ENCODE measurements at regions not wholly inside any gene's neighbourhood (a gene's known extent, or its start where the extent isn't known, plus 50 kb on each side); places are given as distances from the start of the nearest gene placed in this dataset.

DNA sequence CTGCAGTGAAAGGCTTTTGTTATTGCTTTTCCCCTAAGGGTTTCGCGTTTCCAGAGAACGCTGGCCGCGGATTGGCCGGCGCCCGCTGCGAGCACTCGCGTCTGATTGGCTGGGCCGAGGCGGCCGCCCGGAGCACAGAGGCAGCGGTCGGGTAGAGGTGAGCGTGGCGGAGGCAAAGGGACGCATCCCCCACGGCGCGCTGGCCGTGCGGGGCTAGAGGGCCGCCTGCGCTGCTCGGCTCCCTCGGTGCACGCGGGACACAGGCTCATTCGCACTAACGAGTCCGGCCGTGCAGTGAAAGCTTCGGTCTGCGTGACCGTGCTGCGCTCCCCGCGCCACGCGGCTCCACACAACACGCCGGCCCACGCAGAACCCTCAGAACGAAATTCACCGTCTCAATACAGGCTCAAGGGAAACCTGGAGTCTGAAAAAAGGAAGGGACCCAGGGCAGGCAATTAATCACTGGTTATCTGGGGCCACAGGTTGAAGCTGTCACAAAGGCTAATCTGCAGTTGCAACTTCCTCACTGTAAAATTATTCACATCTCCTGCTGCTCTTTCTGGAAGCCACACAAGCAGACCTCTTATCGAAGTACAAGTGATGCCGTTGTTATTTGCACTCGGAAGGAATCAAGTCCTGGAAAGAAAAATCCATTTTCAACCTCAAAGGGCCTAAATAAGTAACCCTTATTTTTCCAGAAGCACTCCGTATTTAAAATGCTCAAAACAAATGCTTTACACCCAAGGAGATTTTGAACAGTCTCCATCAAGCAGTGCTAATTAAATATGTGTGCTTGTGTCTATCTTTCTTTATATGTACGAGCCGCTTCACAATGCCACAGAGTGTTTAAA lies 94.6 kb downstream of the ZNF608 start (continued):
- TF ChIP-seq CBX1 (IDR thresholded peaks at IDR 0.05; ENCODE audit: low read depth) (peak; percentile 42), SUZ12 (IDR thresholded peaks at IDR 0.05; ENCODE audit: low read depth, low read length) (no peak), ELF4 (CRISPR knock-in tag; IDR thresholded peaks at IDR 0.05; ENCODE audit: borderline replicate concordance) (0 out of 2 replicates have a peak, but pooled peaks have one; percentile 30), ZFP37 (CRISPR knock-in tag; IDR thresholded peaks at IDR 0.05; ENCODE audit: borderline replicate concordance) (no peak), TBL1XR1 (IDR thresholded peaks at IDR 0.05; ENCODE audit: borderline replicate concordance, low read length, partially characterized antibody) (no peak), ZNF605 (CRISPR knock-in tag; IDR thresholded peaks at IDR 0.05) (0 out of 2 replicates have a peak, but pooled peaks have one; percentile 44), ZFY (CRISPR knock-in tag; IDR thresholded peaks at IDR 0.05) (peak; percentile 37; the same call in 1 of the 2 replicates), TAF1 (CRISPR knock-in tag; IDR thresholded peaks at IDR 0.05) (peak; percentile 59; the same call in 1 of the 2 replicates), NRL (CRISPR knock-in tag; IDR thresholded peaks at IDR 0.05; ENCODE audit: borderline replicate concordance) (peak; percentile 64; the same call in 1 of the 2 replicates), CBX5 (CRISPR knock-in tag; IDR thresholded peaks at IDR 0.05; ENCODE audit: borderline replicate concordance) (no peak), ZNF543 (CRISPR knock-in tag; IDR thresholded peaks at IDR 0.05) (0 out of 2 replicates have a peak, but pooled peaks have one; percentile 28), ZNF746 (CRISPR knock-in tag; IDR thresholded peaks at IDR 0.05) (no peak), HNRNPLL (IDR thresholded peaks at IDR 0.05; ENCODE audit: low read depth, low read length, poor library complexity, severe bottlenecking) (peak; percentile 63)
- TF ChIP-seq, protein P1, sequence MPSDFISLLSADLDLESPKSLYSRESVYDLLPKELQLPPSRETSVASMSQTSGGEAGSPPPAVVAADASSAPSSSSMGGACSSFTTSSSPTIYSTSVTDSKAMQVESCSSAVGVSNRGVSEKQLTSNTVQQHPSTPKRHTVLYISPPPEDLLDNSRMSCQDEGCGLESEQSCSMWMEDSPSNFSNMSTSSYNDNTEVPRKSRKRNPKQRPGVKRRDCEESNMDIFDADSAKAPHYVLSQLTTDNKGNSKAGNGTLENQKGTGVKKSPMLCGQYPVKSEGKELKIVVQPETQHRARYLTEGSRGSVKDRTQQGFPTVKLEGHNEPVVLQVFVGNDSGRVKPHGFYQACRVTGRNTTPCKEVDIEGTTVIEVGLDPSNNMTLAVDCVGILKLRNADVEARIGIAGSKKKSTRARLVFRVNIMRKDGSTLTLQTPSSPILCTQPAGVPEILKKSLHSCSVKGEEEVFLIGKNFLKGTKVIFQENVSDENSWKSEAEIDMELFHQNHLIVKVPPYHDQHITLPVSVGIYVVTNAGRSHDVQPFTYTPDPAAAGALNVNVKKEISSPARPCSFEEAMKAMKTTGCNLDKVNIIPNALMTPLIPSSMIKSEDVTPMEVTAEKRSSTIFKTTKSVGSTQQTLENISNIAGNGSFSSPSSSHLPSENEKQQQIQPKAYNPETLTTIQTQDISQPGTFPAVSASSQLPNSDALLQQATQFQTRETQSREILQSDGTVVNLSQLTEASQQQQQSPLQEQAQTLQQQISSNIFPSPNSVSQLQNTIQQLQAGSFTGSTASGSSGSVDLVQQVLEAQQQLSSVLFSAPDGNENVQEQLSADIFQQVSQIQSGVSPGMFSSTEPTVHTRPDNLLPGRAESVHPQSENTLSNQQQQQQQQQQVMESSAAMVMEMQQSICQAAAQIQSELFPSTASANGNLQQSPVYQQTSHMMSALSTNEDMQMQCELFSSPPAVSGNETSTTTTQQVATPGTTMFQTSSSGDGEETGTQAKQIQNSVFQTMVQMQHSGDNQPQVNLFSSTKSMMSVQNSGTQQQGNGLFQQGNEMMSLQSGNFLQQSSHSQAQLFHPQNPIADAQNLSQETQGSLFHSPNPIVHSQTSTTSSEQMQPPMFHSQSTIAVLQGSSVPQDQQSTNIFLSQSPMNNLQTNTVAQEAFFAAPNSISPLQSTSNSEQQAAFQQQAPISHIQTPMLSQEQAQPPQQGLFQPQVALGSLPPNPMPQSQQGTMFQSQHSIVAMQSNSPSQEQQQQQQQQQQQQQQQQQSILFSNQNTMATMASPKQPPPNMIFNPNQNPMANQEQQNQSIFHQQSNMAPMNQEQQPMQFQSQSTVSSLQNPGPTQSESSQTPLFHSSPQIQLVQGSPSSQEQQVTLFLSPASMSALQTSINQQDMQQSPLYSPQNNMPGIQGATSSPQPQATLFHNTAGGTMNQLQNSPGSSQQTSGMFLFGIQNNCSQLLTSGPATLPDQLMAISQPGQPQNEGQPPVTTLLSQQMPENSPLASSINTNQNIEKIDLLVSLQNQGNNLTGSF (CRISPR knock-in tag; IDR thresholded peaks at IDR 0.05): peak; percentile 67; the same call in 1 of the 2 replicates
- TF ChIP-seq, protein P2, sequence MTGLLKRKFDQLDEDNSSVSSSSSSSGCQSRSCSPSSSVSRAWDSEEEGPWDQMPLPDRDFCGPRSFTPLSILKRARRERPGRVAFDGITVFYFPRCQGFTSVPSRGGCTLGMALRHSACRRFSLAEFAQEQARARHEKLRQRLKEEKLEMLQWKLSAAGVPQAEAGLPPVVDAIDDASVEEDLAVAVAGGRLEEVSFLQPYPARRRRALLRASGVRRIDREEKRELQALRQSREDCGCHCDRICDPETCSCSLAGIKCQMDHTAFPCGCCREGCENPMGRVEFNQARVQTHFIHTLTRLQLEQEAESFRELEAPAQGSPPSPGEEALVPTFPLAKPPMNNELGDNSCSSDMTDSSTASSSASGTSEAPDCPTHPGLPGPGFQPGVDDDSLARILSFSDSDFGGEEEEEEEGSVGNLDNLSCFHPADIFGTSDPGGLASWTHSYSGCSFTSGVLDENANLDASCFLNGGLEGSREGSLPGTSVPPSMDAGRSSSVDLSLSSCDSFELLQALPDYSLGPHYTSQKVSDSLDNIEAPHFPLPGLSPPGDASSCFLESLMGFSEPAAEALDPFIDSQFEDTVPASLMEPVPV (CRISPR knock-in tag; IDR thresholded peaks at IDR 0.05): no peak
- TF ChIP-seq, protein P3, sequence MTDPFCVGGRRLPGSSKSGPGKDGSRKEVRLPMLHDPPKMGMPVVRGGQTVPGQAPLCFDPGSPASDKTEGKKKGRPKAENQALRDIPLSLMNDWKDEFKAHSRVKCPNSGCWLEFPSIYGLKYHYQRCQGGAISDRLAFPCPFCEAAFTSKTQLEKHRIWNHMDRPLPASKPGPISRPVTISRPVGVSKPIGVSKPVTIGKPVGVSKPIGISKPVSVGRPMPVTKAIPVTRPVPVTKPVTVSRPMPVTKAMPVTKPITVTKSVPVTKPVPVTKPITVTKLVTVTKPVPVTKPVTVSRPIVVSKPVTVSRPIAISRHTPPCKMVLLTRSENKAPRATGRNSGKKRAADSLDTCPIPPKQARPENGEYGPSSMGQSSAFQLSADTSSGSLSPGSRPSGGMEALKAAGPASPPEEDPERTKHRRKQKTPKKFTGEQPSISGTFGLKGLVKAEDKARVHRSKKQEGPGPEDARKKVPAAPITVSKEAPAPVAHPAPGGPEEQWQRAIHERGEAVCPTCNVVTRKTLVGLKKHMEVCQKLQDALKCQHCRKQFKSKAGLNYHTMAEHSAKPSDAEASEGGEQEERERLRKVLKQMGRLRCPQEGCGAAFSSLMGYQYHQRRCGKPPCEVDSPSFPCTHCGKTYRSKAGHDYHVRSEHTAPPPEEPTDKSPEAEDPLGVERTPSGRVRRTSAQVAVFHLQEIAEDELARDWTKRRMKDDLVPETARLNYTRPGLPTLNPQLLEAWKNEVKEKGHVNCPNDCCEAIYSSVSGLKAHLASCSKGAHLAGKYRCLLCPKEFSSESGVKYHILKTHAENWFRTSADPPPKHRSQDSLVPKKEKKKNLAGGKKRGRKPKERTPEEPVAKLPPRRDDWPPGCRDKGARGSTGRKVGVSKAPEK (CRISPR knock-in tag; IDR thresholded peaks at IDR 0.05; ENCODE audit: borderline replicate concordance): 0 out of 2 replicates have a peak, but pooled peaks have one; percentile 32
- TF ChIP-seq, protein P4, sequence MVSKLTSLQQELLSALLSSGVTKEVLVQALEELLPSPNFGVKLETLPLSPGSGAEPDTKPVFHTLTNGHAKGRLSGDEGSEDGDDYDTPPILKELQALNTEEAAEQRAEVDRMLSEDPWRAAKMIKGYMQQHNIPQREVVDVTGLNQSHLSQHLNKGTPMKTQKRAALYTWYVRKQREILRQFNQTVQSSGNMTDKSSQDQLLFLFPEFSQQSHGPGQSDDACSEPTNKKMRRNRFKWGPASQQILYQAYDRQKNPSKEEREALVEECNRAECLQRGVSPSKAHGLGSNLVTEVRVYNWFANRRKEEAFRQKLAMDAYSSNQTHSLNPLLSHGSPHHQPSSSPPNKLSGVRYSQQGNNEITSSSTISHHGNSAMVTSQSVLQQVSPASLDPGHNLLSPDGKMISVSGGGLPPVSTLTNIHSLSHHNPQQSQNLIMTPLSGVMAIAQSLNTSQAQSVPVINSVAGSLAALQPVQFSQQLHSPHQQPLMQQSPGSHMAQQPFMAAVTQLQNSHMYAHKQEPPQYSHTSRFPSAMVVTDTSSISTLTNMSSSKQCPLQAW (CRISPR knock-in tag; IDR thresholded peaks at IDR 0.05): peak; percentile 56; the same call in 1 of the 2 replicates
